ENCODE measurements at regions not wholly inside any gene's neighbourhood (a gene's known extent, or its start where the extent isn't known, plus 50 kb on each side); places are given as distances from the start of the nearest gene placed in this dataset.

- Histone ChIP-seq H3K4me3 (no peak overlapping the region), H3K27me3 (ENCODE audit: insufficient read depth in 3 of 3, low read length in 2 of 3) (no peaks in the 10 kb centered on the region), H3K4me1 (no peaks in the 10 kb centered on the region), H3K36me3 (ENCODE audit: insufficient read depth in 1 of 2, low read depth in 1 of 2) (no peaks in the 10 kb centered on the region), H3K9me3 (no peaks in the 10 kb centered on the region), H3K27ac (no peak overlapping the region)
- 15 to 33% (median 32%) methylated on average over 4 of the region's 4 CpGs for WGBS, 3 donors
- intact Hi-C loops (cut with DNase I) = no loop called here
- TF ChIP-seq CTCF (IDR thresholded peaks at IDR 0.05) = no peak
- ATAC-seq (peak in 1 of 4 donors; percentile 23), DNase-seq (no peak)
These were observed 313.5 kb downstream of the PYDC2 start for GRCh38 chr3:191774485-191774884.

GRCh38 chr3:191775451-191776233 is 314.7 kb downstream of the PYDC2 start:
- 92 to 94% (median 93%) methylated on average over 5 of the region's 5 CpGs for WGBS, 3 donors
- no peak overlapping the region for H3K27ac ChIP-seq
- no peaks in the 10 kb centered on the region for H3K9me3 ChIP-seq
- ATAC-seq (no peak), DNase-seq (no peak)
- TF ChIP-seq CTCF (IDR thresholded peaks at IDR 0.05) = no peak
- no peaks in the 10 kb centered on the region for H3K36me3 ChIP-seq (ENCODE audit: insufficient read depth in 1 of 2, low read depth in 1 of 2)
- no peaks in the 10 kb centered on the region for H3K27me3 ChIP-seq (ENCODE audit: insufficient read depth in 3 of 3, low read length in 2 of 3)
- intact Hi-C loops (cut with DNase I) = no loop called here
- H3K4me1 ChIP-seq = no peaks in the 10 kb centered on the region
- no peak overlapping the region for H3K4me3 ChIP-seq

DNA sequence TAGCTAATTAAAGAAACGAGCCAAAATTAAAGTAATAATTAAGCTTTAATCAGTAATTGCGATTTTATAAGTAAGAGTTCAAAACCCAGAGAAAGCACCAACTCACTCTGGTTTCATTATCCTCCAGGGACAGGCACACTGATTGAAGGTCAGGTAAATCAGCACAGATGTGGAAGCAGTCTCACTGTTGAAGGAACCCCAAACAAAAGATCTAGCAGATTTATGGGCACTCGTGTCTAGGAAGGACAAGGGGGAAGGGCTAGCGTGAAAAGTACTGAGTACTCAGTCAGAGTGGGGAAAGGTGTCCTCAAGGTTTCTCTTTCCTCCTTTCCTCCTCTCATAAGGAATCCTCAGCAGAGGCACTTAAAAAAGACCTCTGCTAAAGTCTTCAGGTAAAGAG is 320.1 kb downstream of the PYDC2 start:
- Histone ChIP-seq H3K9me3 (no peaks in the 10 kb centered on the region), H3K27ac (no peak overlapping the region), H3K4me1 (no peaks in the 10 kb centered on the region), H3K4me3 (no peak overlapping the region), H3K27me3 (ENCODE audit: insufficient read depth in 3 of 3, low read length in 2 of 3) (no peaks in the 10 kb centered on the region), H3K36me3 (ENCODE audit: insufficient read depth in 1 of 2, low read depth in 1 of 2) (no peaks in the 10 kb centered on the region)
- DNase-seq = no peak
- WGBS, 3 donors = 37 to 46% (median 41%) methylated on average over 4 of the region's 4 CpGs
- no peak for ATAC-seq
- intact Hi-C loops (cut with DNase I) = no loop called here
- no peak for TF ChIP-seq CTCF (IDR thresholded peaks at IDR 0.05)

- no peaks in the 10 kb centered on the region for H3K4me1 ChIP-seq
- no peaks in the 10 kb centered on the region for H3K9me3 ChIP-seq
- no peak for TF ChIP-seq CTCF (IDR thresholded peaks at IDR 0.05)
- intact Hi-C loops (cut with DNase I) = no loop called here
- H3K27ac ChIP-seq = no peak overlapping the region
- no peaks in the 10 kb centered on the region for H3K27me3 ChIP-seq (ENCODE audit: insufficient read depth in 3 of 3, low read length in 2 of 3)
- no peaks in the 10 kb centered on the region for H3K36me3 ChIP-seq (ENCODE audit: insufficient read depth in 1 of 2, low read depth in 1 of 2)
- ATAC-seq (no peak), DNase-seq (no peak)
- no peak overlapping the region for H3K4me3 ChIP-seq
These were observed 322.1 kb downstream of the PYDC2 start for GRCh38 chr3:191783024-191783423.

DNA sequence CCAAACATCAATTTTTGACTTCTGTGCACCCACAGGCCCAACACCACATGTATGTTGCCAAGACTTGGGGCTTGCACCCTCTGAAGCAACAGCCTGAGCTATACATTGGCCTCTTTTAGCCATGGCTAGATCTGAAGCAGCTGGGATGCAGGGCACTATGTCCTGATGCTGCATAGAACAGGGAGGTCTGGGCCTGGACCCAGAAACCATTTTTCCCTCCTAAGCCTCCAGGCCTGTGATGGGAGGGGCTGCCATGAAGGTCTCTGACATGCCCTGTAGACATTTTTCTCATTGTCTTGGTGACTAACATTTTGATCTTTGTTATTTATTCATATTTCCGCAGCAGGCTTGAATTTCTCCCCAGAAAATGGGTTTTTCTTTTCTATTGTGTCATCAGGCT is 330.0 kb downstream of the PYDC2 start:
- H3K4me1 ChIP-seq = no peaks in the 10 kb centered on the region
- no peak for TF ChIP-seq CTCF (IDR thresholded peaks at IDR 0.05)
- H3K36me3 ChIP-seq (ENCODE audit: insufficient read depth in 1 of 2, low read depth in 1 of 2) = no peaks in the 10 kb centered on the region
- intact Hi-C loops (cut with DNase I) = no loop called here
- H3K27me3 ChIP-seq (ENCODE audit: insufficient read depth in 3 of 3, low read length in 2 of 3) = no peaks in the 10 kb centered on the region
- H3K4me3 ChIP-seq = no peak overlapping the region
- ATAC-seq (no peak), DNase-seq (no peak)
- no peaks in the 10 kb centered on the region for H3K9me3 ChIP-seq
- 69 to 81% (median 78%) methylated on average over 1 of the region's 1 CpG for WGBS, 3 donors
- H3K27ac ChIP-seq = no peak overlapping the region
